NCI-H128 (cell line): ENCODE measurements at regions not wholly inside any gene's neighbourhood (a gene's known extent, or its start where the extent isn't known, plus 50 kb on each side); places are given as distances from the start of the nearest gene placed in this dataset.
"Not testable (repeated sequence)": the region's sequence is repeated elsewhere in the genome, so short reads cannot be mapped to it uniquely, and the experiment has no call there.

Experiments
- DNase-seq: peaks from one replicate; lab custom pipeline; 2025; ENCODE audit not compliant: unreplicated experiment; lab: John Stamatoyannopoulos, UW

- DNase-seq = no peak
These were observed 229.1 kb downstream of the S1PR1 start for GRCh38 chr1:101465941-101466340.

GRCh38 chr1:101474039-101474665 lies 237.3 kb downstream of the S1PR1 start:
- DNase-seq = no peak

GRCh38 chr1:101476541-101476940 lies 239.7 kb downstream of the S1PR1 start:
- DNase-seq = no peak

GRCh38 chr1:101479945-101480344 lies 243.1 kb downstream of the S1PR1 start:
- no peak for DNase-seq

GRCh38 chr1:101482306-101482705 lies 245.5 kb downstream of the S1PR1 start:
- no peak for DNase-seq

- DNase-seq = no peak
These were observed 247.3 kb downstream of the S1PR1 start for GRCh38 chr1:101483982-101484688.

- DNase-seq = no peak
These were observed 248.0 kb downstream of the S1PR1 start for GRCh38 chr1:101484689-101485338.

GRCh38 chr1:101485712-101486111 lies 248.9 kb downstream of the S1PR1 start:
- DNase-seq = no peak

GRCh38 chr1:101492144-101492543 lies 255.3 kb downstream of the S1PR1 start:
- DNase-seq = not testable (repeated sequence)

GRCh38 chr1:101493920-101494319 lies 257.1 kb downstream of the S1PR1 start:
- DNase-seq = not testable (repeated sequence)

- DNase-seq = no peak
These were observed 259.3 kb downstream of the S1PR1 start for GRCh38 chr1:101496109-101496508.

- no peak for DNase-seq
These were observed 261.2 kb downstream of the S1PR1 start for GRCh38 chr1:101497881-101498559.

- DNase-seq = not testable (repeated sequence)
These were observed 267.3 kb downstream of the S1PR1 start for GRCh38 chr1:101504106-101504505.

GRCh38 chr1:101505240-101505639 lies 268.4 kb downstream of the S1PR1 start:
- not testable (repeated sequence) for DNase-seq

GRCh38 chr1:101506541-101507164 lies 269.8 kb downstream of the S1PR1 start:
- DNase-seq = no peak

- DNase-seq = no peak
These were observed 270.7 kb downstream of the S1PR1 start for GRCh38 chr1:101507547-101507971.

- DNase-seq = no peak
These were observed 272.1 kb downstream of the S1PR1 start for GRCh38 chr1:101508913-101509312.

- no peak for DNase-seq
These were observed 272.6 kb downstream of the S1PR1 start for GRCh38 chr1:101509370-101509769.

- DNase-seq = no peak
These were observed 274.5 kb downstream of the S1PR1 start for GRCh38 chr1:101511202-101511891.

- DNase-seq = no peak
These were observed 283.5 kb downstream of the S1PR1 start for GRCh38 chr1:101520302-101520701.

- no peak for DNase-seq
These were observed 285.7 kb downstream of the S1PR1 start for GRCh38 chr1:101522486-101522885.
